Activated naive CD4-positive, alpha-beta T cell treated with anti-CD3 and anti-CD28 coated beads, Interleukin-2, amount 10 ng/mL, durations not matched to agents 7 days and 5 days (primary cell): ENCODE measurements at regions not wholly inside any gene's neighbourhood (a gene's known extent, or its start where the extent isn't known, plus 50 kb on each side); places are given as distances from the start of the nearest gene placed in this dataset.

ENCODE experiments used
- CTCF ChIA-PET: fragments of 350-600 bp; sonication (Branson Sonifier 250); formaldehyde crosslinking; loops from one replicate; lab custom pipeline; 2021; ENCODE audit warnings: antibody characterized with exemption; lab: Charles Lee
- DNase-seq: peaks from one replicate; pipeline ENCODE4 v3.0.0-alpha.2; 2020
- H3K27ac Mint-ChIP-seq: one replicate; pipeline ENCODE4 v1.8.0; 2021; ENCODE audit warnings: mild to moderate bottlenecking, moderate library complexity, mixed read lengths
- H3K27me3 Mint-ChIP-seq: one replicate; pipeline ENCODE4 v1.8.0; 2021; ENCODE audit warnings: mild to moderate bottlenecking, mixed read lengths
- H3K36me3 Mint-ChIP-seq: one replicate; pipeline ENCODE4 v1.8.0; 2021; ENCODE audit warnings: mixed read lengths
- H3K4me1 Mint-ChIP-seq: one replicate; pipeline ENCODE4 v1.8.0; 2021; ENCODE audit warnings: mixed read lengths
- H3K4me3 Mint-ChIP-seq: one replicate; pipeline ENCODE4 v1.8.0; 2021; ENCODE audit warnings: mild to moderate bottlenecking, moderate library complexity, mixed read lengths
- H3K9me3 Mint-ChIP-seq: one replicate; pipeline ENCODE4 v1.8.0; 2021; ENCODE audit warnings: mixed read lengths

- Mint-ChIP-seq H3K27me3 (no peaks in the 10 kb centered on the region), H3K4me3 (no peak overlapping the region), H3K9me3 (peaks cover 25% of the 10 kb centered on the region), H3K36me3 (peaks cover 27% of the 10 kb centered on the region), H3K4me1 (peaks cover 17% of the 10 kb centered on the region), H3K27ac (no peak overlapping the region)
- no peak for DNase-seq
- CTCF ChIA-PET: interaction anchor here (0.6 kb wide), 1 partner anchor 152 kb away, joined by 3 read pairs; no protein-coding TSS in a partner anchor
Observed at GRCh38 chr2:181218401-181218821, 238.0 kb downstream of the UBE2E3 start.

GRCh38 chr2:181223234-181223633, 234.0 kb upstream of the ITGA4 start:
- Mint-ChIP-seq H3K4me1 (peaks cover 37% of the 10 kb centered on the region), H3K4me3 (no peak overlapping the region), H3K9me3 (peaks cover 40% of the 10 kb centered on the region), H3K27me3 (no peaks in the 10 kb centered on the region), H3K27ac (peak overlapping the region; percentile 94), H3K36me3 (peaks cover 57% of the 10 kb centered on the region)
- CTCF ChIA-PET: interaction anchor here (1.0 to 1.5 kb wide), 3 partner anchors 81 to 234 kb away, joined by 3 read pairs; partner anchors contain the start of gene ITGA4
- DNase-seq: no peak

GRCh38 chr2:181224866-181225265, 232.3 kb upstream of the ITGA4 start:
- H3K9me3 Mint-ChIP-seq: peaks cover 35% of the 10 kb centered on the region
- no peaks in the 10 kb centered on the region for H3K27me3 Mint-ChIP-seq
- no peak for DNase-seq
- H3K4me3 Mint-ChIP-seq: peak overlapping the region; percentile 27
- H3K4me1 Mint-ChIP-seq: peaks cover 37% of the 10 kb centered on the region
- CTCF ChIA-PET: interaction anchor here (1.0 to 1.5 kb wide), 2 partner anchors 80 to 232 kb away, joined by 3 read pairs; partner anchors contain the start of gene ITGA4
- peaks cover 58% of the 10 kb centered on the region for H3K36me3 Mint-ChIP-seq
- H3K27ac Mint-ChIP-seq: peak overlapping the region; percentile 94

- no peak for DNase-seq
- H3K4me3 Mint-ChIP-seq: no peak overlapping the region
- no peaks in the 10 kb centered on the region for H3K27me3 Mint-ChIP-seq
- H3K4me1 Mint-ChIP-seq: peaks cover 17% of the 10 kb centered on the region
- peaks cover 15% of the 10 kb centered on the region for H3K9me3 Mint-ChIP-seq
- H3K36me3 Mint-ChIP-seq: peaks cover 39% of the 10 kb centered on the region
- H3K27ac Mint-ChIP-seq: no peak overlapping the region
- CTCF ChIA-PET: interaction anchor here (0.8 kb wide), 1 partner anchor 18 kb away, joined by 3 read pairs; no protein-coding TSS in a partner anchor
Observed at GRCh38 chr2:181228661-181229060, 228.5 kb upstream of the ITGA4 start.

GRCh38 chr2:181231151-181231550, 226.0 kb upstream of the ITGA4 start:
- Mint-ChIP-seq H3K9me3 (peaks cover 12% of the 10 kb centered on the region), H3K36me3 (peaks cover 31% of the 10 kb centered on the region), H3K27ac (no peak overlapping the region), H3K4me1 (peaks cover 14% of the 10 kb centered on the region), H3K4me3 (no peak overlapping the region), H3K27me3 (no peaks in the 10 kb centered on the region)
- DNase-seq: no peak
- CTCF ChIA-PET: no interaction called here

- peaks cover 27% of the 10 kb centered on the region for H3K36me3 Mint-ChIP-seq
- CTCF ChIA-PET: no interaction called here
- H3K4me1 Mint-ChIP-seq: peaks cover 18% of the 10 kb centered on the region
- DNase-seq: no peak
- H3K4me3 Mint-ChIP-seq: no peak overlapping the region
- H3K27me3 Mint-ChIP-seq: no peaks in the 10 kb centered on the region
- H3K27ac Mint-ChIP-seq: no peak overlapping the region
- H3K9me3 Mint-ChIP-seq: peaks cover 7% of the 10 kb centered on the region
Observed at GRCh38 chr2:181231886-181232621, 225.1 kb upstream of the ITGA4 start.

GRCh38 chr2:181234487-181234891, 222.7 kb upstream of the ITGA4 start:
- peaks cover 26% of the 10 kb centered on the region for H3K36me3 Mint-ChIP-seq
- no peak for DNase-seq
- CTCF ChIA-PET: interaction anchor here (1.4 kb wide), 1 partner anchor 9 kb away, joined by 5 read pairs; no protein-coding TSS in a partner anchor
- H3K27ac Mint-ChIP-seq: no peak overlapping the region
- no peaks in the 10 kb centered on the region for H3K27me3 Mint-ChIP-seq
- peaks cover 32% of the 10 kb centered on the region for H3K4me1 Mint-ChIP-seq
- H3K9me3 Mint-ChIP-seq: peaks cover 7% of the 10 kb centered on the region
- H3K4me3 Mint-ChIP-seq: no peak overlapping the region

GRCh38 chr2:181235011-181235410, 222.2 kb upstream of the ITGA4 start:
- DNase-seq: no peak
- Mint-ChIP-seq H3K27me3 (no peaks in the 10 kb centered on the region), H3K4me3 (no peak overlapping the region), H3K36me3 (peaks cover 25% of the 10 kb centered on the region), H3K9me3 (peaks cover 7% of the 10 kb centered on the region), H3K27ac (no peak overlapping the region), H3K4me1 (peaks cover 34% of the 10 kb centered on the region)
- CTCF ChIA-PET: interaction anchor here (0.6 to 1.4 kb wide), 2 partner anchors 8 to 143 kb away, joined by 3 to 5 read pairs; no protein-coding TSS in a partner anchor

GRCh38 chr2:181235683-181236459, 221.3 kb upstream of the ITGA4 start:
- peaks cover 37% of the 10 kb centered on the region for H3K4me1 Mint-ChIP-seq
- no peak overlapping the region for H3K27ac Mint-ChIP-seq
- no peak overlapping the region for H3K4me3 Mint-ChIP-seq
- peaks cover 7% of the 10 kb centered on the region for H3K9me3 Mint-ChIP-seq
- no peak for DNase-seq
- CTCF ChIA-PET: interaction anchor here (1.0 kb wide), 1 partner anchor 60 kb away, joined by 3 read pairs; no protein-coding TSS in a partner anchor
- H3K36me3 Mint-ChIP-seq: peaks cover 25% of the 10 kb centered on the region
- no peaks in the 10 kb centered on the region for H3K27me3 Mint-ChIP-seq

GRCh38 chr2:181239201-181239799, 217.9 kb upstream of the ITGA4 start:
- Mint-ChIP-seq H3K9me3 (peaks cover 7% of the 10 kb centered on the region), H3K36me3 (peaks cover 30% of the 10 kb centered on the region), H3K27ac (no peak overlapping the region), H3K27me3 (no peaks in the 10 kb centered on the region), H3K4me1 (peaks cover 57% of the 10 kb centered on the region), H3K4me3 (no peak overlapping the region)
- no peak for DNase-seq
- CTCF ChIA-PET: no interaction called here

GRCh38 chr2:181240844-181241243, 216.3 kb upstream of the ITGA4 start:
- peaks cover 11% of the 10 kb centered on the region for H3K9me3 Mint-ChIP-seq
- H3K27me3 Mint-ChIP-seq: no peaks in the 10 kb centered on the region
- CTCF ChIA-PET: interaction anchor here (1.2 kb wide), 1 partner anchor 16 kb away, joined by 3 read pairs; no protein-coding TSS in a partner anchor
- no peak overlapping the region for H3K27ac Mint-ChIP-seq
- peaks cover 50% of the 10 kb centered on the region for H3K4me1 Mint-ChIP-seq
- H3K36me3 Mint-ChIP-seq: peaks cover 34% of the 10 kb centered on the region
- no peak overlapping the region for H3K4me3 Mint-ChIP-seq
- DNase-seq: no peak

GRCh38 chr2:181241366-181241765, 215.8 kb upstream of the ITGA4 start:
- no peak overlapping the region for H3K4me3 Mint-ChIP-seq
- H3K27me3 Mint-ChIP-seq: no peaks in the 10 kb centered on the region
- CTCF ChIA-PET: interaction anchor here (1.2 kb wide), 1 partner anchor 16 kb away, joined by 3 read pairs; no protein-coding TSS in a partner anchor
- H3K4me1 Mint-ChIP-seq: peaks cover 45% of the 10 kb centered on the region
- H3K9me3 Mint-ChIP-seq: peaks cover 11% of the 10 kb centered on the region
- no peak for DNase-seq
- peaks cover 34% of the 10 kb centered on the region for H3K36me3 Mint-ChIP-seq
- H3K27ac Mint-ChIP-seq: peak overlapping the region; percentile 33

GRCh38 chr2:181241797-181242196, 215.4 kb upstream of the ITGA4 start:
- H3K4me1 Mint-ChIP-seq: peaks cover 43% of the 10 kb centered on the region
- H3K27me3 Mint-ChIP-seq: no peaks in the 10 kb centered on the region
- DNase-seq: no peak
- peaks cover 11% of the 10 kb centered on the region for H3K9me3 Mint-ChIP-seq
- no peak overlapping the region for H3K4me3 Mint-ChIP-seq
- peaks cover 33% of the 10 kb centered on the region for H3K36me3 Mint-ChIP-seq
- H3K27ac Mint-ChIP-seq: peak overlapping the region; percentile 17
- CTCF ChIA-PET: no interaction called here

GRCh38 chr2:181242262-181242661, 214.9 kb upstream of the ITGA4 start:
- Mint-ChIP-seq H3K27ac (no peak overlapping the region), H3K4me3 (no peak overlapping the region), H3K9me3 (peaks cover 6% of the 10 kb centered on the region), H3K4me1 (peaks cover 38% of the 10 kb centered on the region), H3K36me3 (peaks cover 31% of the 10 kb centered on the region), H3K27me3 (no peaks in the 10 kb centered on the region)
- CTCF ChIA-PET: no interaction called here
- no peak for DNase-seq
